K562 (cell line): ENCODE measurements at regions not wholly inside any gene's neighbourhood (a gene's known extent, or its start where the extent isn't known, plus 50 kb on each side); places are given as distances from the start of the nearest gene placed in this dataset.

Experiments
- ATAC-seq: fragments of 200-7000 bp; cut with Tn5 transposase; 3 replicates; pipeline ENCODE4 v1.9.1; 2020; ENCODE audit warnings: moderate library complexity
- BruUV-seq: library from RNA; stranded (reverse); fragments of 400-500 nt; replicated peaks from 2 replicates; lab custom pipeline; 2021; lab: Mats Ljungman, UMichigan
- CTCF ChIA-PET: fragments of 300-600 bp; formaldehyde crosslinking; extraction: SDS; loops from one replicate; lab custom pipeline; 2021; ENCODE audit warnings: low intra/inter-chr PET ratio; lab: Yijun Ruan, JAX
- POLR2A ChIA-PET: fragments of 300-600, 350-650 bp; sonication (Branson Sonifier 250); formaldehyde crosslinking; extraction: SDS; loops from one replicate; lab custom pipeline; 2021; ENCODE audit warnings: antibody characterized with exemption, inconsistent platforms; lab: Yijun Ruan, JAX
- DNase-seq, 4 experiments: peaks; one replicate each; pipeline versions ENCODE4 v3.0.0 to v3.0.0-alpha.2; 2011 to 2018; ENCODE audit warnings: low spot score in 3 of 4, mixed read lengths in 3 of 4; ENCODE audit errors: extremely low read depth in 1 of 4
- FAIRE-seq: peaks from 2 replicates; lab custom pipeline; 2011; peaks lifted over from hg19 to GRCh38; lab: Jason Lieb, UNC
- H2AFZ ChIP-seq: 2 replicates; pipeline ENCODE4 v1.6.0; 2011; ENCODE audit warnings: low read depth, low read length, control low read depth, inconsistent platforms
- H3K27ac ChIP-seq: fragments of 200-600 bp; 3 replicates; pipeline ENCODE4 v1.8.0; 2011; ENCODE audit warnings: low read depth, mild to moderate bottlenecking, control low read depth, inconsistent platforms, low read length, moderate library complexity, mixed read lengths; ENCODE audit errors: extremely low read depth
- H3K27me3 ChIP-seq, 2 experiments: fragments of 300-600 bp in 1 of 2; 2 replicates in 1 of 2; 3 replicates in 1 of 2; pipeline versions ENCODE4 v1.6.0 to v1.8.0; 2011; ENCODE audit warnings: inconsistent platforms in 2 of 2, low read length in 2 of 2, mild to moderate bottlenecking in 1 of 2, mixed read lengths in 1 of 2, moderate library complexity in 1 of 2; ENCODE audit not compliant: control insufficient read depth in 2 of 2, insufficient read depth in 2 of 2
- H3K36me3 ChIP-seq: fragments of 300-600 bp; 3 replicates; pipeline ENCODE4 v1.8.0; 2011; ENCODE audit warnings: mild to moderate bottlenecking, low read length, inconsistent platforms; ENCODE audit not compliant: control insufficient read depth, insufficient read depth
- H3K4me1 ChIP-seq, 2 experiments: fragments of 200-600 bp in 1 of 2; replicated peaks in 1 of 2; 2 replicates in 1 of 2; 3 replicates in 1 of 2; pipeline versions ENCODE4 v1.5.1 to v1.8.0; 2011; ENCODE audit warnings: inconsistent platforms in 2 of 2, low read length in 2 of 2, mild to moderate bottlenecking in 1 of 2, mixed read lengths in 1 of 2, moderate library complexity in 1 of 2; ENCODE audit not compliant: control insufficient read depth in 2 of 2, insufficient read depth in 2 of 2
- H3K4me2 ChIP-seq: 2 replicates; pipeline ENCODE4 v1.6.1; 2011; ENCODE audit warnings: low read length, control low read depth, inconsistent platforms, mixed read lengths; ENCODE audit not compliant: insufficient read depth
- H3K4me3 ChIP-seq: fragments of 200-600 bp; sonication (generic), shearing (Covaris generic); 2 replicates; pipeline ENCODE4 v1.5.1; 2016; ENCODE audit warnings: control low read depth, inconsistent platforms
- H3K79me2 ChIP-seq: fragments of 200-600 bp; 3 replicates; pipeline ENCODE4 v1.8.0; 2011; ENCODE audit warnings: low read length, inconsistent platforms; ENCODE audit not compliant: control insufficient read depth, insufficient read depth
- H3K9ac ChIP-seq, 2 experiments: 2 replicates each; pipeline versions ENCODE4 v1.6.0 to v1.6.1; 2011; ENCODE audit warnings: low read depth in 2 of 2, low read length in 2 of 2, control low read depth in 1 of 2, inconsistent platforms in 1 of 2, mild to moderate bottlenecking in 1 of 2, mixed read lengths in 1 of 2; ENCODE audit not compliant: insufficient read depth in 1 of 2
- H3K9me1 ChIP-seq: one replicate; pipeline ENCODE4 v1.6.0; 2011; ENCODE audit warnings: inconsistent platforms, mild to moderate bottlenecking, low read length, moderate library complexity; ENCODE audit not compliant: control insufficient read depth, insufficient read depth
- H3K9me3 ChIP-seq: replicated peaks from 2 replicates; pipeline ENCODE4 v1.5.1; 2011; ENCODE audit warnings: low read depth, low read length, inconsistent platforms; ENCODE audit not compliant: control insufficient read depth, insufficient read depth
- H4K20me1 ChIP-seq: replicated peaks from 2 replicates; pipeline ENCODE4 v1.6.1; 2011; ENCODE audit warnings: low read length, inconsistent platforms, mixed read lengths; ENCODE audit not compliant: control insufficient read depth, insufficient read depth
- CTCF ChIP-seq, 3 experiments: IDR thresholded peaks in 2 of 3; conservative IDR thresholded peaks in 1 of 3; 2 replicates each; pipeline ENCODE4 v1.5.1; 2011 to 2012; ENCODE audit warnings: low read length in 3 of 3, mild to moderate bottlenecking in 3 of 3, control low read depth in 2 of 3, improper control_type of control experiment in 1 of 3, inconsistent platforms in 1 of 3, low read depth in 1 of 3, mixed read lengths in 1 of 3, moderate library complexity in 1 of 3; ENCODE audit not compliant: insufficient read depth in 2 of 3
- ELF1 ChIP-seq: fragments of 200-800 bp; sonication (Bioruptor generic); IDR thresholded peaks from 2 replicates; pipeline ENCODE4 v1.6.1; 2016; ENCODE audit warnings: missing genetic modification characterization, missing compliant biosample characterization
- KDM5B ChIP-seq: fragments of 200-600 bp; sonication (generic); IDR thresholded peaks from 2 replicates; pipeline ENCODE4 v1.6.1; 2012; ENCODE audit warnings: low read depth, mild to moderate bottlenecking, moderate library complexity, low read length, control low read depth, inconsistent platforms; ENCODE audit not compliant: insufficient replicate concordance
- MBD2 ChIP-seq: sonication (generic); IDR thresholded peaks from 2 replicates; pipeline ENCODE4 v1.6.1; 2016; ENCODE audit warnings: low read depth, borderline replicate concordance
- MCM7 ChIP-seq, 2 experiments: fragments of 450-650 bp; IDR thresholded peaks; 2 replicates each; pipeline ENCODE4 v1.6.1; 2016 to 2018
- PTTG1 ChIP-seq: fragments of 450-650 bp; IDR thresholded peaks from 2 replicates; pipeline ENCODE4 v1.6.1; 2016; ENCODE audit warnings: low read depth, mild to moderate bottlenecking, missing genetic modification characterization, missing compliant biosample characterization
- RBM14 ChIP-seq: fragments of 200-400 bp; formaldehyde crosslinking; IDR thresholded peaks from 2 replicates; pipeline ENCODE4 v1.6.1; 2018; ENCODE audit warnings: low read depth, mild to moderate bottlenecking, low read length, moderate library complexity, borderline replicate concordance; ENCODE audit not compliant: insufficient read depth
- RNF219 ChIP-seq: fragments of 250-450 bp; sonication (Bioruptor Pico); IDR thresholded peaks from 2 replicates; pipeline ENCODE4 v1.5.0; 2022; ENCODE audit warnings: mild to moderate bottlenecking
- TAL1 ChIP-seq: fragments of 450-650 bp; IDR thresholded peaks from 2 replicates; pipeline ENCODE4 v1.6.1; 2016; ENCODE audit warnings: mild to moderate bottlenecking
- ZBTB8A ChIP-seq: fragments of 450-650 bp; IDR thresholded peaks from 2 replicates; pipeline ENCODE4 v1.6.1; 2018; ENCODE audit warnings: mild to moderate bottlenecking, moderate library complexity; ENCODE audit not compliant: partially characterized antibody
- ZNF232 ChIP-seq: sonication (generic); formaldehyde crosslinking; IDR thresholded peaks from 2 replicates; pipeline ENCODE4 v1.8.0; 2022; ENCODE audit warnings: mild to moderate bottlenecking, missing genetic modification reagents
- ZNF740 ChIP-seq, 3 experiments: fragments of 200-800 bp in 1 of 3; sonication (Bioruptor generic) in 1 of 3; sonication (generic) in 1 of 3; formaldehyde crosslinking in 1 of 3; IDR thresholded peaks; 2 replicates each; pipeline versions ENCODE4 v1.6.1 to v1.8.0; 2016 to 2022; ENCODE audit warnings: mild to moderate bottlenecking in 2 of 3, missing compliant biosample characterization in 2 of 3, missing genetic modification characterization in 2 of 3, missing genetic modification reagents in 1 of 3
- ZZZ3 ChIP-seq: fragments of 450-650 bp; IDR thresholded peaks from 2 replicates; pipeline ENCODE4 v1.6.1; 2016; ENCODE audit warnings: antibody characterized with exemption, mild to moderate bottlenecking, moderate library complexity
- WGBS: fragments of 100-300 bp; shearing (Covaris generic); methylation state at CpG from one replicate; pipeline ENCODE4 v1.1.6; 2016; ENCODE audit warnings: low coverage, mixed read lengths; ENCODE audit not compliant: insufficient coverage; ENCODE audit errors: missing lambda C conversion rate; 5-methylcytosine and 5-hydroxymethylcytosine counted together
- in situ Hi-C: fragments of 300-500 bp; cut with MboI; formaldehyde crosslinking; loops from 4 replicates; pipeline ENCODE4 v1.15.0; 2018; ENCODE audit warnings: inconsistent platforms, mixed read lengths
- intact Hi-C: fragments of 100-400 bp; cut with micrococcal nuclease; formaldehyde crosslinking; loops from 2 replicates; pipeline ENCODE4 v1.14.2; 2022

GRCh38 chr10:131579251-131580071, 267.9 kb upstream of the TCERG1L start:
- TF ChIP-seq ZNF740 (CRISPR knock-in tag; IDR thresholded peaks at IDR 0.05) (no peak), ZNF740 (tag; IDR thresholded peaks at IDR 0.05) (no peak), TAL1 (no peak), CTCF (IDR thresholded peaks at IDR 0.05 in 2 of 3, conservative IDR thresholded peaks at IDR 0.05 in 1 of 3; ENCODE audit: insufficient read depth in 2 of 3, low read depth in 1 of 3, low read length in 3 of 3) (no peak), KDM5B (no peak), PTTG1 (tag) (no peak), MCM7 (IDR thresholded peaks at IDR 0.05) (no peak), MBD2 (no peak), RNF219 (no peak), RBM14 (no peak), ZBTB8A (no peak), ZZZ3 (no peak), ELF1 (tag) (no peak), ZNF232 (CRISPR knock-in tag) (no peak)
- H3K4me3 ChIP-seq, result no peak overlapping the region
- no peak overlapping the region for H3K9ac ChIP-seq
- no peak for FAIRE-seq
- intact Hi-C loops, result no loop called here
- H3K27me3 ChIP-seq, result peaks cover 0 to 25% of the 10 kb centered on the region in 2 experiments; a peak in 1 of 5 replicates
- DNase-seq, result no peak
- H3K36me3 ChIP-seq, result no peaks in the 10 kb centered on the region
- no peak overlapping the region for H3K27ac ChIP-seq
- no peaks in the 10 kb centered on the region for H4K20me1 ChIP-seq
- no peak for ATAC-seq
- ChIA-PET POLR2A (interaction anchor here (0.8 kb wide), 1 partner anchor 318 kb away, joined by 3 read pairs; no protein-coding TSS in a partner anchor), CTCF (no interaction called here)
- H3K4me2 ChIP-seq, result no peak overlapping the region
- H3K4me1 ChIP-seq, result no peaks in the 10 kb centered on the region
- H3K9me1 ChIP-seq, result no peaks in the 10 kb centered on the region
- no peak overlapping the region for H2AFZ ChIP-seq
- no peaks in the 10 kb centered on the region for H3K79me2 ChIP-seq
- in situ Hi-C loops, result no loop called here
- no TSS peak for BruUV-seq
- 0% methylated on average over 16 of the region's 19 CpGs for WGBS
- no peaks in the 10 kb centered on the region for H3K9me3 ChIP-seq
